SKM-1 (cell line): ENCODE measurements at regions not wholly inside any gene's neighbourhood (a gene's known extent, or its start where the extent isn't known, plus 50 kb on each side); places are given as distances from the start of the nearest gene placed in this dataset.
A peak's percentile ranks its signal among the peaks of the same experiment; 100 is the strongest.

Experiments used
- DNase-seq: peaks from one replicate; lab custom pipeline; 2025; ENCODE audit not compliant: unreplicated experiment; lab: John Stamatoyannopoulos, UW

- no peak for DNase-seq
Measured at GRCh38 chr20:39298571-39299506, 336.7 kb downstream of the DHX35 start.

GRCh38 chr20:39298121-39298520 lies 336.0 kb downstream of the DHX35 start:
- no peak for DNase-seq

DNA sequence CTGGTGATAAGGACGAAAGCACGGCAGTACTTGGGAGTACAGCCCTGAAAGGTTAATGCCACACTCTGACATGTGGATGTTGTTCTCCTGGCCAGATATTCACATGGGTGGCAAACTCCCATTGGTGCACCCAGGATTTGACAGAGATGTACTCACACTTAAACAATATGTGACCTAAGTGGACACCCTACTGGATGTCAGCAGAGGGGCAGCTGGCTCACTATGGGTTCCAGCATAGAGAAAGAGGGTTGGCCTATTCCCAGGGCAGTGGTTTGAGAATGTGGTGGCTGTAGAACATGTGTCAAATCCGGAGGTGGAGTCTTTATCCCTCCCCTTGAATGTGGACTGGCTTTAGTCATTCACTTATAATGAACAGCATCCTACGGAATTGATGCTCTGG lies 333.2 kb downstream of the DHX35 start:
- no peak for DNase-seq

- no peak for DNase-seq
Measured at GRCh38 chr20:39294137-39294725, 332.1 kb downstream of the DHX35 start.

DNA sequence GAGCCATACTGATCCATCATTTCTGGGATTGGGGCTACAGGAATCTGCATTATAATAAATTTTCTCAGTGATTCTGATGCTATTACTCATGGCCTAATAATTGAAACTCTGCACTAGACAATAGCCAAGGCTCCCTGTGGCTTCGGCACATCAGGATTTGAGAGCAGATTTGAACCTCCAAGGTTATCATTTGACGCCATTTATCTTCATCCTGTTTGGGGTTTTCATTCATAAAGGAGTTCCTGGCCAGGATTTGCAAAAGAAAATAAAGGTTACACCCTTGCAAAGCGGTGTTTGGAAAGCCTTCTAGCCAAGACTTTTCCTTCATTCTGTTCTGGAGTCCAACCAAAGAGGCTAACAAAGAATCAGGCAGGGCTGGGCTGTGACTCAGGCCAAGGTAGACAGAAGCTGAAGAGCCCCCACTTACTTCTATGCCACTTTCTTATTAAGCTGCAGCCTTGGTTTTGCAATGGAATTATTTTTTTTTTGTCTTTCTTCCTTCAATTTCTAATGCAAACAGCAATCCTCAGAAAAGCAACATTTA lies 330.1 kb downstream of the DHX35 start:
- no peak for DNase-seq

- no peak for DNase-seq
Measured at GRCh38 chr20:39291301-39291700, 329.2 kb downstream of the DHX35 start.

- DNase-seq, result no peak
Measured at GRCh38 chr20:39290575-39290974, 328.4 kb downstream of the DHX35 start.

DNA sequence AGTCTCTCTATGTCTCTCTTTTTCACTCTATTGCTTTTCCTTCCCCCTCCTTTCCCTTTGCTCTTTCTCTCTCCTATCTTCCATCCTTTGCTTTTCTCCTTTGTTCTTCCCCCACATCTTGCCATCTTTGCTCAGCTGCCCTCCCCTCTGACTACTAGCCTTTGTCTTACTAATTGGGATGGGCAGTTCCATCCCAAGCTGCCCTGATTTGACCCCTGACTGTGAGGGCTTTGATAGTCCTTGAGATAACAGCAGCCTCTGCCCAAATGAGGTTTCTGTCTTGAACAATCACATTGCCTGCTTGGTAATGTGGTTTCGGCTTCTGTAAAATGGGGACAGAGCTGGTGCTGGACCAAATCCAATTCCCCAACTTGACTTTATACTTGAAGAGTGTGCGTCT lies 327.7 kb downstream of the DHX35 start:
- no peak for DNase-seq

GRCh38 chr20:39289316-39289715 lies 327.2 kb downstream of the DHX35 start:
- no peak for DNase-seq

- DNase-seq, result no peak
Measured at GRCh38 chr20:39283464-39283863, 321.3 kb downstream of the DHX35 start.

DNA sequence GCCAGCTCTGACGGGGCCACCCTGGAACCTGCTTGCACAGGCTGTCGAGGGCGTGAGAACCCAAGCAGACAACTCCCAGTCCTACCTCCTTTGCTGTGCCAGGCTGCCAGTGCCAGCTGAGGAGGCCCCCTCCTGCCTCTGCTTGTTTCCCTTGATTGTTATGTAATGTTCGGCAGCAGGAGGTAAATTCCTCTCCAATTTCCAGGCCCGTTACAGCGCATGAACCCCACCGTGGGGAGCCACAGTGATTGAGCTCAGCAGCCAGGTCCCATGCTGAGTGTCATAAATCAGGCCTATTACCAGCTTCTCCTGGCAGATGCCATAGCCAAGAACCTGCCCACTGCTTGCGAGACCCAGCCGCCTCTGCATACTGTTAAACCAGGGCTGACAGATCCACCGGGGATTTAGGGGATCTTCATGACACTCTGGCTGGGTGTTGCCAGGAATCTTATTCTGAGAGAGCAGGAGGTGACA lies 320.5 kb downstream of the DHX35 start:
- DNase-seq, result no peak

- no peak for DNase-seq
Measured at GRCh38 chr20:39280875-39281274, 318.7 kb downstream of the DHX35 start.

GRCh38 chr20:39278230-39278788 lies 316.2 kb downstream of the DHX35 start:
- no peak for DNase-seq

DNA sequence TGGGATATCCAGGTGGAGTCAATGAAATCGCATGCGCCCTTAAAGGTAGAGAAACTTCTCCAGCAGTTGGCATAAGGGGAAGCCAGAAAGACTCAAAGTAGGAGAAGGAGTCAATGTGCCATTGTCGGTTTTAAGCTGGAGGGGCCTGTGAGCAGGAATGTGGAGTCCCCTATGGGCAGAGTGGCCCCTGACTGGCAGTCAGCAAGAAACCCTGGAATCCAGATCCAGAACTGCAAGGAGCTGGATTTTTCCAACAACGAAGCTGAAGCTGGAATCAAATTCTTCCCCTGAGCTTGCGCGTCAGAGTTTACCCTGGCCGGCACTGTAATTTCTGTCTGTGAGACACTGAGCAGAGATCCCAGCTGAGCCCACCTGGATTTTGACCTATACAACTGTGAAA lies 315.0 kb downstream of the DHX35 start:
- no peak for DNase-seq

DNA sequence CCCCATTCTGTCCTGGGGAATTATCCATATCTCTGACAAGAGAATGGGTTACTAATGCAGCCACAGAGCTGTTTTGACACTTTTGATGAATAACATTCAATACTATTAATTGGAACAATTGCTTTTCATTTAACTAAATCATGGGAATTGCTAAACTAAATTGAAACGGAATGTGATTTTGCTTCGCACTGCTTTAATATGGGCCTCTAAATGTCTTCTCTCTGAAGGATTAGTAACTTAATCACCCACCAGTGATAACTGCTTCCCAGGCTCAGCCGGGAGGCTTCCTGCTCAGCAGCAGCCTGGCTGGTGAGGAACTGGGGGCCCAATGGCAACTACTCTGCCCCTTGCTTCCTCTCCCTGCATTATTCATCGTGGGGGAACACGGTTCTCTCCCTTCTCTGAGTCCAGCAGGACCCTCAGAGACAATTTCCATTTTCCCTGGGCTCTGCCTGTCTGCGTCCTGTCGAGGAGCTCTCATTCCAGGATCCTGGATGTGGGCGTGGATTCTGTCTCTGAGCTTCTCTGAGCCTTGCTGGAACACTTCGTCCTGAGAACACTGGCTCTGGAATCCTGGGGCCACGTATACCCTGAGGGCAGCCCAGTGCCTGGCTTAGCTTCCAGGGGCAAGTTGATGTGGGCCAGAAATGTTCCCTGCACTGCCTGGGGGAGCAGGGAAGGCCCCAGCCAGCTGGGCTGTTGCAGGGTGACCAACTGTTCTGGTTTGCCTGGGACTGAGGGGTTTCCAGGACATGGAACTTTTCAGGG lies 308.9 kb downstream of the DHX35 start:
- DNase-seq, result no peak

GRCh38 chr20:39269493-39270217 lies 307.5 kb downstream of the DHX35 start:
- DNase-seq, result no peak

DNA sequence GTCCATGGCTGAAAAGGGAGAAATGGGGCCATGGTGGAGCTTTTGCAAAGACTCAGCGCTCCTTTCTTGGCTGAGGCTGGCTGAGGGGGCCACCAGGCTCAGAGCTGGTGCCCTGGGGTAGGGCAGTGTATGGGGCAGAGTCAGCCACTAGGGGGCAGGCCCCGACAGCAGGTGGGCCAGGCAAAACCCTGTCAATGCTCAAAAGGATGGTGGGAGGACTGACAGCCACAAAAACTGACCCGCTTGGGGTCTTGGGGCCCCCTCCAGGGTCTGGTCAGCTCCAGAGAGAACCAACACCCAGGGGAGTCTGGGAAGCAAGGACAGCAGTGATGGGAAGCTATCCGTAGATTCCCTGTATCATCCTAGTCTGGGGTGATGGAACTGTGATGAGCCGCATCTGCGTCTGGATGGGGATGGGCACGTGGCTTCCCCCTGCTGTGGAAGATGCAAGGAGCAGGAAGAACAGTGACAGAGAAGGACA lies 306.9 kb downstream of the DHX35 start:
- no peak for DNase-seq

- no peak for DNase-seq
Measured at GRCh38 chr20:39268491-39268951, 306.4 kb downstream of the DHX35 start.

GRCh38 chr20:39266989-39267388 lies 304.8 kb downstream of the DHX35 start:
- no peak for DNase-seq

GRCh38 chr20:39264506-39265172 lies 302.5 kb downstream of the DHX35 start:
- peak; percentile 8 for DNase-seq
